ENCODE measurements at regions not wholly inside any gene's neighbourhood (a gene's known extent, or its start where the extent isn't known, plus 50 kb on each side); places are given as distances from the start of the nearest gene placed in this dataset.

- no peak for DNase-seq (ENCODE audit: low spot score)
- Histone ChIP-seq H3K36me3 (replicated peaks; ENCODE audit: insufficient read depth, low read depth) (no peaks in the 10 kb centered on the region), H3K9me3 (ENCODE audit: low read depth) (no peaks in the 10 kb centered on the region), H3K79me2 (no peaks in the 10 kb centered on the region), H4K20me1 (ENCODE audit: insufficient read depth, poor library complexity, severe bottlenecking) (no peaks in the 10 kb centered on the region), H3K4me2 (no peak overlapping the region), H3K4me1 (ENCODE audit: insufficient read depth) (no peaks in the 10 kb centered on the region), H2AFZ (no peak overlapping the region), H3K4me3 (no peak overlapping the region), H3K27me3 (no peaks in the 10 kb centered on the region), H3K27ac (no peak overlapping the region), H3K9me2 (replicated peaks; ENCODE audit: insufficient read depth) (no peaks in the 10 kb centered on the region)
- WGBS (ENCODE audit: low lambda C conversion rate, missing lambda C conversion rate): 96% methylated on average over 1 of the region's 1 CpG
- TF ChIP-seq EZH2phosphoT487 (IDR thresholded peaks at IDR 0.05; ENCODE audit: low read depth, severe bottlenecking, unreplicated experiment): no peak
- TF ChIP-seq EZH2 (IDR thresholded peaks at IDR 0.05; ENCODE audit: borderline replicate concordance): no peak
- TF ChIP-seq, protein P1, sequence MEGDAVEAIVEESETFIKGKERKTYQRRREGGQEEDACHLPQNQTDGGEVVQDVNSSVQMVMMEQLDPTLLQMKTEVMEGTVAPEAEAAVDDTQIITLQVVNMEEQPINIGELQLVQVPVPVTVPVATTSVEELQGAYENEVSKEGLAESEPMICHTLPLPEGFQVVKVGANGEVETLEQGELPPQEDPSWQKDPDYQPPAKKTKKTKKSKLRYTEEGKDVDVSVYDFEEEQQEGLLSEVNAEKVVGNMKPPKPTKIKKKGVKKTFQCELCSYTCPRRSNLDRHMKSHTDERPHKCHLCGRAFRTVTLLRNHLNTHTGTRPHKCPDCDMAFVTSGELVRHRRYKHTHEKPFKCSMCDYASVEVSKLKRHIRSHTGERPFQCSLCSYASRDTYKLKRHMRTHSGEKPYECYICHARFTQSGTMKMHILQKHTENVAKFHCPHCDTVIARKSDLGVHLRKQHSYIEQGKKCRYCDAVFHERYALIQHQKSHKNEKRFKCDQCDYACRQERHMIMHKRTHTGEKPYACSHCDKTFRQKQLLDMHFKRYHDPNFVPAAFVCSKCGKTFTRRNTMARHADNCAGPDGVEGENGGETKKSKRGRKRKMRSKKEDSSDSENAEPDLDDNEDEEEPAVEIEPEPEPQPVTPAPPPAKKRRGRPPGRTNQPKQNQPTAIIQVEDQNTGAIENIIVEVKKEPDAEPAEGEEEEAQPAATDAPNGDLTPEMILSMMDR (IDR thresholded peaks at IDR 0.05; ENCODE audit: poor library complexity): no peak
Observed at GRCh38 chr5:84831701-84832100, 447.0 kb upstream of the EDIL3 start.

DNA sequence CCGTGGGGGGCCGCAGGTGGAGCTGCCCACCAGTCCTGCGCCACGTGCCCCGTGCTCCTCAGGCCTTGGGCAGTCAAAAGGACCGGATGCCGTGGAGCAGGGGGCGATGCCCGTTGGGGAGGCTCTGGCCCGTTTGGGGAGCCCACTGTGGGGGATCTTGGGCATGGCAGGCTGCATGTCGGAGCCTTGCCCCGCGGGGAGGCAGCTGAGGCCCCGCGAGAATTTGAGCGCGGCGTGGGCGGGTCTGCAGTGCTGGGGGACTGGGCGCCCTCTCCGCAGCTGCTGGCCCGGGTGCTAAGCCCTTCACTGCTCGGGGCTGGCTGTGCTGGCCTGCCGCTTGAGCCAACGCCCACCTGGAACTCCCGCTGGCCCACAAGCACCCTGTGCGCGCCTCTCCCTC lies 445.6 kb upstream of the EDIL3 start:
- no peak overlapping the region for H3K27ac ChIP-seq
- H3K79me2 ChIP-seq: no peaks in the 10 kb centered on the region
- WGBS (ENCODE audit: low lambda C conversion rate, missing lambda C conversion rate): 94% methylated on average over 27 of the region's 28 CpGs
- no peak for DNase-seq (ENCODE audit: low spot score)
- H2AFZ ChIP-seq: no peak overlapping the region
- H3K9me2 ChIP-seq (replicated peaks; ENCODE audit: insufficient read depth): no peaks in the 10 kb centered on the region
- no peaks in the 10 kb centered on the region for H3K27me3 ChIP-seq
- no peaks in the 10 kb centered on the region for H3K36me3 ChIP-seq (replicated peaks; ENCODE audit: insufficient read depth, low read depth)
- no peak overlapping the region for H3K4me3 ChIP-seq
- H3K9me3 ChIP-seq (ENCODE audit: low read depth): no peaks in the 10 kb centered on the region
- no peaks in the 10 kb centered on the region for H4K20me1 ChIP-seq (ENCODE audit: insufficient read depth, poor library complexity, severe bottlenecking)
- TF ChIP-seq EZH2 (IDR thresholded peaks at IDR 0.05; ENCODE audit: borderline replicate concordance) (no peak), EZH2phosphoT487 (IDR thresholded peaks at IDR 0.05; ENCODE audit: low read depth, severe bottlenecking, unreplicated experiment) (no peak)
- TF ChIP-seq, protein P1 (IDR thresholded peaks at IDR 0.05; ENCODE audit: poor library complexity): no peak
- no peaks in the 10 kb centered on the region for H3K4me1 ChIP-seq (ENCODE audit: insufficient read depth)
- no peak overlapping the region for H3K4me2 ChIP-seq

DNA sequence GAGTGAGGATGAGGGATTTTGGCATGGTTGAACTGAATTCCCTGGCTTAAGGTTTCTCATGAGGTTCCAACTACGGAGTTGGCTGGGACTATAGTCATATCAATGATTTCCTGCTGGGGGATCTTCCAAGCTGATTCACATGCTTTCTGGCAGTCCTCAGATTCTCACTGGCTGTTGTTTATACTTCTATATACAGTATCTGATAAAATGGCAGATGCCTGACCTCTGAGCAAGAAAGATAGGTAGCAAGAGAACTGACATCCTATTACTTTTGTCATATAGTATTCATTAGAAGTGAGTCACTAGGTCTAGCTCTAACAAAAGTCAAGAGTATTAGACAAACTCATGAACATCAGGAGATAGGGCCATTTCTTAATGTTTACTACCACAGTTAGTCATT lies 440.9 kb upstream of the EDIL3 start:
- H3K9me2 ChIP-seq (replicated peaks; ENCODE audit: insufficient read depth): no peaks in the 10 kb centered on the region
- H3K4me3 ChIP-seq: no peak overlapping the region
- no peak for DNase-seq (ENCODE audit: low spot score)
- 69% methylated on average over 1 of the region's 1 CpG for WGBS (ENCODE audit: low lambda C conversion rate, missing lambda C conversion rate)
- no peak overlapping the region for H2AFZ ChIP-seq
- no peaks in the 10 kb centered on the region for H3K27me3 ChIP-seq
- no peak overlapping the region for H3K27ac ChIP-seq
- TF ChIP-seq EZH2 (IDR thresholded peaks at IDR 0.05; ENCODE audit: borderline replicate concordance) (no peak), EZH2phosphoT487 (IDR thresholded peaks at IDR 0.05; ENCODE audit: low read depth, severe bottlenecking, unreplicated experiment) (no peak)
- TF ChIP-seq, protein P1 (IDR thresholded peaks at IDR 0.05; ENCODE audit: poor library complexity): no peak
- no peaks in the 10 kb centered on the region for H3K79me2 ChIP-seq
- no peaks in the 10 kb centered on the region for H3K9me3 ChIP-seq (ENCODE audit: low read depth)
- no peaks in the 10 kb centered on the region for H4K20me1 ChIP-seq (ENCODE audit: insufficient read depth, poor library complexity, severe bottlenecking)
- H3K4me1 ChIP-seq (ENCODE audit: insufficient read depth): no peaks in the 10 kb centered on the region
- H3K36me3 ChIP-seq (replicated peaks; ENCODE audit: insufficient read depth, low read depth): no peaks in the 10 kb centered on the region
- no peak overlapping the region for H3K4me2 ChIP-seq

- no peaks in the 10 kb centered on the region for H3K27me3 ChIP-seq
- no peak for DNase-seq (ENCODE audit: low spot score)
- H4K20me1 ChIP-seq (ENCODE audit: insufficient read depth, poor library complexity, severe bottlenecking): no peaks in the 10 kb centered on the region
- H3K4me3 ChIP-seq: no peak overlapping the region
- H3K9me3 ChIP-seq (ENCODE audit: low read depth): no peaks in the 10 kb centered on the region
- WGBS (ENCODE audit: low lambda C conversion rate, missing lambda C conversion rate): 77% methylated on average over 3 of the region's 3 CpGs
- no peak overlapping the region for H3K4me2 ChIP-seq
- no peak overlapping the region for H3K27ac ChIP-seq
- H3K4me1 ChIP-seq (ENCODE audit: insufficient read depth): no peaks in the 10 kb centered on the region
- H2AFZ ChIP-seq: no peak overlapping the region
- TF ChIP-seq EZH2 (IDR thresholded peaks at IDR 0.05; ENCODE audit: borderline replicate concordance) (no peak), EZH2phosphoT487 (IDR thresholded peaks at IDR 0.05; ENCODE audit: low read depth, severe bottlenecking, unreplicated experiment) (no peak)
- TF ChIP-seq, protein P1 (IDR thresholded peaks at IDR 0.05; ENCODE audit: poor library complexity): no peak
- no peaks in the 10 kb centered on the region for H3K36me3 ChIP-seq (replicated peaks; ENCODE audit: insufficient read depth, low read depth)
- no peaks in the 10 kb centered on the region for H3K79me2 ChIP-seq
- H3K9me2 ChIP-seq (replicated peaks; ENCODE audit: insufficient read depth): no peaks in the 10 kb centered on the region
Observed at GRCh38 chr5:84821924-84822323, 437.2 kb upstream of the EDIL3 start.

Data from hepatocyte (in vitro differentiated cells).